ENCODE measurements at regions not wholly inside any gene's neighbourhood (a gene's known extent, or its start where the extent isn't known, plus 50 kb on each side); places are given as distances from the start of the nearest gene placed in this dataset.

- Histone ChIP-seq H3K4ac (ENCODE audit: low read depth in 1 of 2, low read length in 2 of 2) (no peak overlapping the region), H2BK12ac (ENCODE audit: low read length in 2 of 2) (no peak overlapping the region), H3K4me1 (ENCODE audit: control insufficient read depth, insufficient read depth, low read depth, low read length) (no peaks in the 10 kb centered on the region), H4K91ac (ENCODE audit: low read length) (no peak overlapping the region), H3K18ac (ENCODE audit: low read depth in 1 of 2, low read length in 2 of 2) (no peak overlapping the region), H3K27me3 (ENCODE audit: control insufficient read depth in 1 of 2, insufficient read depth in 1 of 2, low read length in 2 of 2) (peaks cover 0 to 71% of the 10 kb centered on the region in 2 experiments), H3K14ac (ENCODE audit: low read length in 2 of 2) (no peak overlapping the region), H3K36me3 (ENCODE audit: control insufficient read depth in 1 of 2, insufficient read depth in 2 of 2, low read depth in 1 of 2, low read length in 2 of 2) (no peaks in the 10 kb centered on the region), H3K4me2 (ENCODE audit: low read length, poor library complexity, severe bottlenecking) (no peak overlapping the region), H4K8ac (ENCODE audit: low read length) (no peak overlapping the region), H3K27ac (ENCODE audit: low read length, poor library complexity, severe bottlenecking) (no peak overlapping the region), H2BK15ac (ENCODE audit: low read depth, poor library complexity, severe bottlenecking) (no peak overlapping the region), H3K9me3 (ENCODE audit: control insufficient read depth, low read length) (peaks cover 21% of the 10 kb centered on the region), H2AFZ (ENCODE audit: low read depth, low read length) (no peak overlapping the region), H2BK120ac (ENCODE audit: low read depth, low read length) (no peak overlapping the region), H3K23ac (ENCODE audit: low read length in 2 of 2) (no peak overlapping the region), H2BK5ac (ENCODE audit: low read depth, low read length, poor library complexity, severe bottlenecking) (no peak overlapping the region), H2AK5ac (ENCODE audit: low read length, severe bottlenecking) (no peak overlapping the region), H3K79me1 (replicated peaks; ENCODE audit: low read length, poor library complexity, severe bottlenecking) (no peaks in the 10 kb centered on the region), H3K4me3 (ENCODE audit: insufficient read depth in 1 of 2, low read depth in 1 of 2, low read length in 2 of 2) (no peak overlapping the region), H3K9ac (ENCODE audit: low read length) (no peak overlapping the region)
- 41% methylated on average over 3 of the region's 3 CpGs for WGBS
- DNase-seq: no peak
These were observed 234.8 kb upstream of the RPL38 start for GRCh38 chr17:73968680-73969079.

GRCh38 chr17:73969956-73970355, 233.5 kb upstream of the RPL38 start:
- Histone ChIP-seq H3K4me3 (ENCODE audit: insufficient read depth in 1 of 2, low read depth in 1 of 2, low read length in 2 of 2) (no peak overlapping the region), H3K4me1 (ENCODE audit: control insufficient read depth, insufficient read depth, low read depth, low read length) (no peaks in the 10 kb centered on the region), H4K91ac (ENCODE audit: low read length) (no peak overlapping the region)

GRCh38 chr17:73971127-73971526, 232.4 kb upstream of the RPL38 start:
- no peak overlapping the region for H2BK120ac ChIP-seq (ENCODE audit: low read depth, low read length)
- DNase-seq: no peak
- no peak overlapping the region for H2AFZ ChIP-seq (ENCODE audit: low read depth, low read length)
- H4K8ac ChIP-seq (ENCODE audit: low read length): no peak overlapping the region
- H2AK5ac ChIP-seq (ENCODE audit: low read length, severe bottlenecking): no peak overlapping the region
- no peak overlapping the region for H3K4ac ChIP-seq (ENCODE audit: low read depth in 1 of 2, low read length in 2 of 2)
- H3K9me3 ChIP-seq (ENCODE audit: control insufficient read depth, low read length): peaks cover 3% of the 10 kb centered on the region
- H2BK12ac ChIP-seq (ENCODE audit: low read length in 2 of 2): no peak overlapping the region
- H3K27ac ChIP-seq (ENCODE audit: low read length, poor library complexity, severe bottlenecking): no peak overlapping the region
- no peaks in the 10 kb centered on the region for H3K79me1 ChIP-seq (replicated peaks; ENCODE audit: low read length, poor library complexity, severe bottlenecking)
- no peak overlapping the region for H2BK15ac ChIP-seq (ENCODE audit: low read depth, poor library complexity, severe bottlenecking)
- no peaks in the 10 kb centered on the region for H3K4me1 ChIP-seq (ENCODE audit: control insufficient read depth, insufficient read depth, low read depth, low read length)
- H3K36me3 ChIP-seq (ENCODE audit: control insufficient read depth in 1 of 2, insufficient read depth in 2 of 2, low read depth in 1 of 2, low read length in 2 of 2): no peaks in the 10 kb centered on the region
- WGBS: 71% methylated on average over 4 of the region's 4 CpGs
- no peak overlapping the region for H3K9ac ChIP-seq (ENCODE audit: low read length)
- H3K23ac ChIP-seq (ENCODE audit: low read length in 2 of 2): no peak overlapping the region
- H3K27me3 ChIP-seq (ENCODE audit: control insufficient read depth in 1 of 2, insufficient read depth in 1 of 2, low read length in 2 of 2): peaks cover 0 to 80% of the 10 kb centered on the region in 2 experiments
- no peak overlapping the region for H4K91ac ChIP-seq (ENCODE audit: low read length)
- no peak overlapping the region for H3K18ac ChIP-seq (ENCODE audit: low read depth in 1 of 2, low read length in 2 of 2)
- no peak overlapping the region for H3K4me3 ChIP-seq (ENCODE audit: insufficient read depth in 1 of 2, low read depth in 1 of 2, low read length in 2 of 2)
- H3K14ac ChIP-seq (ENCODE audit: low read length in 2 of 2): no peak overlapping the region
- no peak overlapping the region for H2BK5ac ChIP-seq (ENCODE audit: low read depth, low read length, poor library complexity, severe bottlenecking)
- no peak overlapping the region for H3K4me2 ChIP-seq (ENCODE audit: low read length, poor library complexity, severe bottlenecking)

More at GRCh38 chr17:73969956-73970355, 233.5 kb upstream of the RPL38 start:
- DNase-seq: no peak
- Histone ChIP-seq H3K4me2 (ENCODE audit: low read length, poor library complexity, severe bottlenecking) (no peak overlapping the region), H2BK15ac (ENCODE audit: low read depth, poor library complexity, severe bottlenecking) (no peak overlapping the region), H2AK5ac (ENCODE audit: low read length, severe bottlenecking) (no peak overlapping the region), H3K23ac (ENCODE audit: low read length in 2 of 2) (no peak overlapping the region), H3K36me3 (ENCODE audit: control insufficient read depth in 1 of 2, insufficient read depth in 2 of 2, low read depth in 1 of 2, low read length in 2 of 2) (no peaks in the 10 kb centered on the region), H3K79me1 (replicated peaks; ENCODE audit: low read length, poor library complexity, severe bottlenecking) (no peaks in the 10 kb centered on the region), H3K27ac (ENCODE audit: low read length, poor library complexity, severe bottlenecking) (no peak overlapping the region), H3K18ac (ENCODE audit: low read depth in 1 of 2, low read length in 2 of 2) (no peak overlapping the region), H3K27me3 (ENCODE audit: control insufficient read depth in 1 of 2, insufficient read depth in 1 of 2, low read length in 2 of 2) (peaks cover 0 to 80% of the 10 kb centered on the region in 2 experiments), H3K9me3 (ENCODE audit: control insufficient read depth, low read length) (peaks cover 12% of the 10 kb centered on the region), H3K9ac (ENCODE audit: low read length) (no peak overlapping the region), H2BK12ac (ENCODE audit: low read length in 2 of 2) (no peak overlapping the region), H2BK5ac (ENCODE audit: low read depth, low read length, poor library complexity, severe bottlenecking) (no peak overlapping the region), H2BK120ac (ENCODE audit: low read depth, low read length) (no peak overlapping the region), H3K14ac (ENCODE audit: low read length in 2 of 2) (no peak overlapping the region), H3K4ac (ENCODE audit: low read depth in 1 of 2, low read length in 2 of 2) (no peak overlapping the region), H4K8ac (ENCODE audit: low read length) (no peak overlapping the region), H2AFZ (ENCODE audit: low read depth, low read length) (no peak overlapping the region)
- 53% methylated on average over 6 of the region's 7 CpGs for WGBS

- H3K9me3 ChIP-seq (ENCODE audit: control insufficient read depth, low read length): no peaks in the 10 kb centered on the region
- no peak overlapping the region for H2AK5ac ChIP-seq (ENCODE audit: low read length, severe bottlenecking)
- H2BK120ac ChIP-seq (ENCODE audit: low read depth, low read length): no peak overlapping the region
- no peak overlapping the region for H2BK15ac ChIP-seq (ENCODE audit: low read depth, poor library complexity, severe bottlenecking)
- no peak overlapping the region for H2AFZ ChIP-seq (ENCODE audit: low read depth, low read length)
- H3K36me3 ChIP-seq (ENCODE audit: control insufficient read depth in 1 of 2, insufficient read depth in 2 of 2, low read depth in 1 of 2, low read length in 2 of 2): no peaks in the 10 kb centered on the region
- H3K79me1 ChIP-seq (replicated peaks; ENCODE audit: low read length, poor library complexity, severe bottlenecking): no peaks in the 10 kb centered on the region
- peaks cover 0 to 78% of the 10 kb centered on the region in 2 experiments for H3K27me3 ChIP-seq (ENCODE audit: control insufficient read depth in 1 of 2, insufficient read depth in 1 of 2, low read length in 2 of 2)
- H2BK5ac ChIP-seq (ENCODE audit: low read depth, low read length, poor library complexity, severe bottlenecking): no peak overlapping the region
- no peak overlapping the region for H3K27ac ChIP-seq (ENCODE audit: low read length, poor library complexity, severe bottlenecking)
- no peak overlapping the region for H2BK12ac ChIP-seq (ENCODE audit: low read length in 2 of 2)
- no peak overlapping the region for H3K4me3 ChIP-seq (ENCODE audit: insufficient read depth in 1 of 2, low read depth in 1 of 2, low read length in 2 of 2)
- H3K4me1 ChIP-seq (ENCODE audit: control insufficient read depth, insufficient read depth, low read depth, low read length): no peaks in the 10 kb centered on the region
- no peak overlapping the region for H3K4me2 ChIP-seq (ENCODE audit: low read length, poor library complexity, severe bottlenecking)
- no peak for DNase-seq
- H4K91ac ChIP-seq (ENCODE audit: low read length): no peak overlapping the region
- H3K14ac ChIP-seq (ENCODE audit: low read length in 2 of 2): no peak overlapping the region
- no peak overlapping the region for H3K18ac ChIP-seq (ENCODE audit: low read depth in 1 of 2, low read length in 2 of 2)
- no peak overlapping the region for H3K23ac ChIP-seq (ENCODE audit: low read length in 2 of 2)
- no peak overlapping the region for H3K4ac ChIP-seq (ENCODE audit: low read depth in 1 of 2, low read length in 2 of 2)
- no peak overlapping the region for H4K8ac ChIP-seq (ENCODE audit: low read length)
- no peak overlapping the region for H3K9ac ChIP-seq (ENCODE audit: low read length)
- WGBS: 85% methylated on average over 9 of the region's 10 CpGs
These were observed 231.4 kb upstream of the RPL38 start for GRCh38 chr17:73972056-73972455.

Data from mesenchymal stem cell (in vitro differentiated cells and primary cell).